H1 (cell line): ENCODE measurements at regions not wholly inside any gene's neighbourhood (a gene's known extent, or its start where the extent isn't known, plus 50 kb on each side); places are given as distances from the start of the nearest gene placed in this dataset.

ENCODE experiments used
- CTCF ChIA-PET: fragments of 300-600 bp; sonication (Branson Sonifier 250); formaldehyde crosslinking; loops from one replicate; lab custom pipeline; 2021; ENCODE audit not compliant: partially characterized antibody; lab: Charles Lee
- POLR2A ChIA-PET: fragments of 300-600 bp; sonication (Branson Sonifier 250); formaldehyde crosslinking; loops from one replicate; lab custom pipeline; 2021; ENCODE audit warnings: inconsistent platforms; ENCODE audit not compliant: partially characterized antibody; lab: Charles Lee
- DNase-seq, 2 experiments: peaks; one replicate each; pipeline versions ENCODE4 v3.0.0 to v3.0.0-alpha.2; 2010 to 2022; ENCODE audit warnings: low spot score in 2 of 2, low read depth in 1 of 2, mixed read lengths in 1 of 2
- FAIRE-seq: peaks from 2 replicates; lab custom pipeline; 2011; peaks lifted over from hg19 to GRCh38; lab: Jason Lieb, UNC
- H2AFZ ChIP-seq: 2 replicates; pipeline ENCODE4 v1.8.1; 2012; ENCODE audit warnings: low read length, inconsistent platforms
- H2AK5ac ChIP-seq: 2 replicates; pipeline ENCODE4 v1.6.1; 2013; ENCODE audit warnings: low read depth, low read length
- H2BK120ac ChIP-seq: replicated peaks from 2 replicates; pipeline ENCODE3; 2013; ENCODE audit warnings: low read depth, low read length, inconsistent platforms
- H2BK12ac ChIP-seq: 2 replicates; pipeline ENCODE4 v1.6.1; 2013; ENCODE audit warnings: low read depth, low read length
- H2BK15ac ChIP-seq: 2 replicates; pipeline ENCODE4 v1.6.1; 2013; ENCODE audit warnings: low read length
- H2BK20ac ChIP-seq: 2 replicates; pipeline ENCODE4 v1.6.1; 2013; ENCODE audit warnings: low read length
- H2BK5ac ChIP-seq: 2 replicates; pipeline ENCODE4 v1.6.1; 2013; ENCODE audit warnings: low read depth, low read length
- H3K14ac ChIP-seq: 2 replicates; pipeline ENCODE4 v1.6.1; 2013; ENCODE audit warnings: inconsistent platforms; ENCODE audit not compliant: insufficient read length
- H3K18ac ChIP-seq: 2 replicates; pipeline ENCODE4 v1.6.1; 2013; ENCODE audit warnings: low read length; ENCODE audit errors: extremely low read depth
- H3K23ac ChIP-seq: 2 replicates; pipeline ENCODE4 v1.6.1; 2013; ENCODE audit warnings: inconsistent platforms; ENCODE audit not compliant: insufficient read length
- H3K23me2 ChIP-seq: 2 replicates; pipeline ENCODE4 v1.6.1; 2013; ENCODE audit warnings: low read depth, low read length
- H3K27ac ChIP-seq: 2 replicates; pipeline ENCODE4 v1.6.1; 2011; ENCODE audit warnings: low read depth, low read length, inconsistent platforms
- H3K27me3 ChIP-seq, 4 experiments: replicated peaks in 1 of 4; 1 replicate in 1 of 4; 2 replicates in 3 of 4; pipeline versions ENCODE4 v1.6.1 to v1.8.1; 2011 to 2013; ENCODE audit warnings: low read length in 3 of 4, mild to moderate bottlenecking in 3 of 4, inconsistent platforms in 2 of 4, mixed read lengths in 2 of 4, moderate library complexity in 1 of 4; ENCODE audit not compliant: control insufficient read depth in 3 of 4, insufficient read depth in 3 of 4; ENCODE audit errors: extremely low read depth in 1 of 4
- H3K36me3 ChIP-seq, 4 experiments: 2 replicates each; pipeline versions ENCODE4 v1.6.1 to v1.8.1; 2011 to 2013; ENCODE audit warnings: mild to moderate bottlenecking in 4 of 4, low read length in 3 of 4, moderate library complexity in 2 of 4, control low read depth in 1 of 4, inconsistent platforms in 1 of 4; ENCODE audit not compliant: insufficient read depth in 4 of 4, control insufficient read depth in 2 of 4
- H3K4ac ChIP-seq: replicated peaks from 2 replicates; pipeline ENCODE3; 2013; ENCODE audit warnings: low read length, low read depth, mixed read lengths, inconsistent platforms; ENCODE audit not compliant: insufficient read length
- H3K4me1 ChIP-seq, 4 experiments: replicated peaks in 1 of 4; 1 replicate in 1 of 4; 2 replicates in 3 of 4; pipeline versions ENCODE4 v1.6.1 to v1.8.1; 2011 to 2013; ENCODE audit warnings: low read length in 3 of 4, inconsistent platforms in 2 of 4, mixed read lengths in 1 of 4; ENCODE audit not compliant: insufficient read depth in 4 of 4, control insufficient read depth in 3 of 4
- H3K4me2 ChIP-seq, 2 experiments: 2 replicates each; pipeline versions ENCODE4 v1.6.1 to v1.8.1; 2011 to 2013; ENCODE audit warnings: low read depth in 2 of 2, low read length in 2 of 2, control low read depth in 1 of 2, inconsistent platforms in 1 of 2, mild to moderate bottlenecking in 1 of 2; ENCODE audit not compliant: insufficient read depth in 1 of 2
- H3K4me3 ChIP-seq, 4 experiments: fragments of 200-600, 300-600 bp in 1 of 4; sonication (generic), shearing (Covaris generic), sonication (Bioruptor Twin) in 1 of 4; 2 replicates each; pipeline versions ENCODE4 v1.5.1 to v1.8.1; 2011 to 2016; ENCODE audit warnings: low read length in 4 of 4, low read depth in 3 of 4, control low read depth in 2 of 4, inconsistent platforms in 2 of 4, mild to moderate bottlenecking in 2 of 4, mixed read lengths in 1 of 4, moderate library complexity in 1 of 4; ENCODE audit not compliant: insufficient read depth in 2 of 4; ENCODE audit errors: extremely low read depth in 1 of 4
- H3K56ac ChIP-seq: replicated peaks from 2 replicates; pipeline ENCODE3; 2013; ENCODE audit warnings: low read depth, mild to moderate bottlenecking, mixed read lengths, low read length, inconsistent platforms; ENCODE audit not compliant: insufficient read length
- H3K79me1 ChIP-seq: 2 replicates; pipeline ENCODE4 v1.6.1; 2013; ENCODE audit warnings: low read depth, low read length, control low read depth
- H3K79me2 ChIP-seq, 2 experiments: 2 replicates each; pipeline versions ENCODE4 v1.6.1 to v1.8.1; 2012 to 2013; ENCODE audit warnings: low read length in 2 of 2, mild to moderate bottlenecking in 2 of 2, inconsistent platforms in 1 of 2; ENCODE audit not compliant: insufficient read depth in 2 of 2, control insufficient read depth in 1 of 2
- H3K9ac ChIP-seq, 4 experiments: replicated peaks in 1 of 4; 1 replicate in 1 of 4; 2 replicates in 3 of 4; pipeline versions ENCODE4 v1.6.1 to v1.8.1; 2011 to 2013; ENCODE audit warnings: low read depth in 3 of 4, low read length in 3 of 4, control low read depth in 2 of 4, mild to moderate bottlenecking in 2 of 4, moderate library complexity in 2 of 4, inconsistent platforms in 1 of 4; ENCODE audit errors: extremely low read depth in 1 of 4
- H3K9me3 ChIP-seq, 2 experiments: 2 replicates each; pipeline versions ENCODE4 v1.6.1 to v1.8.1; 2012 to 2013; ENCODE audit warnings: mild to moderate bottlenecking in 2 of 2, moderate library complexity in 2 of 2, control low read depth in 1 of 2, inconsistent platforms in 1 of 2, low read depth in 1 of 2, low read length in 1 of 2, mixed read lengths in 1 of 2; ENCODE audit not compliant: insufficient read depth in 2 of 2
- H4K20me1 ChIP-seq, 2 experiments: replicated peaks in 1 of 2; 2 replicates each; pipeline versions ENCODE3 to v1.8.1; 2011 to 2013; ENCODE audit warnings: inconsistent platforms in 2 of 2, low read length in 2 of 2, mild to moderate bottlenecking in 1 of 2; ENCODE audit not compliant: insufficient read depth in 2 of 2, control insufficient read depth in 1 of 2
- H4K5ac ChIP-seq: 2 replicates; pipeline ENCODE4 v1.6.1; 2013; ENCODE audit warnings: low read length, low read depth, mixed read lengths, inconsistent platforms; ENCODE audit not compliant: insufficient read length
- H4K8ac ChIP-seq: 2 replicates; pipeline ENCODE4 v1.8.0; 2013; ENCODE audit warnings: mild to moderate bottlenecking, moderate library complexity, low read length, inconsistent platforms; ENCODE audit not compliant: insufficient read depth; ENCODE audit errors: extremely low read depth
- H4K91ac ChIP-seq: replicated peaks from 2 replicates; pipeline ENCODE3; 2013; ENCODE audit warnings: low read length, mixed read lengths, inconsistent platforms; ENCODE audit not compliant: insufficient read length
- HDAC6 ChIP-seq: IDR thresholded peaks from one replicate; pipeline ENCODE4 v1.7.1; 2012; ENCODE audit warnings: low read depth, mild to moderate bottlenecking, inconsistent platforms, low read length, moderate library complexity
- NRF1 ChIP-seq: IDR thresholded peaks from 2 replicates; pipeline ENCODE4 v1.6.1; 2011; ENCODE audit warnings: mild to moderate bottlenecking, low read depth, low read length, improper control_type of control experiment
- POLR2AphosphoS5 ChIP-seq: IDR thresholded peaks from 2 replicates; pipeline ENCODE4 v1.6.1; 2011; ENCODE audit warnings: low read depth, low read length
- RNF2 ChIP-seq: fragments of 200-900, 300-1000 bp; sonication (generic); IDR thresholded peaks from 2 replicates; pipeline ENCODE4 v1.7.1; 2016; ENCODE audit warnings: borderline replicate concordance, low read depth, mild to moderate bottlenecking, antibody characterized with exemption, low read length; ENCODE audit not compliant: poor library complexity, severe bottlenecking; ENCODE audit errors: missing control alignments
- SIRT6 ChIP-seq: IDR thresholded peaks from one replicate; pipeline ENCODE4 v1.7.1; 2012; ENCODE audit warnings: low read length, inconsistent platforms
- TAF7 ChIP-seq: optimal IDR thresholded peaks from 2 replicates; pipeline ENCODE3; 2011; ENCODE audit warnings: low read depth, mild to moderate bottlenecking, inconsistent platforms, low read length, moderate library complexity, borderline replicate concordance
- WGBS, 2 experiments: shearing (Covaris generic) in 1 of 2; methylation state at CpG; one replicate each; pipeline versions ENCODE4 v1.1.6 to v1.1.7; 2013 to 2015; ENCODE audit warnings: low lambda C conversion rate in 2 of 2, mixed read lengths in 2 of 2, inconsistent platforms in 1 of 2, low coverage in 1 of 2, missing lambda C conversion rate in 1 of 2; ENCODE audit not compliant: insufficient replicate concordance in 2 of 2, insufficient coverage in 1 of 2, insufficient read length in 1 of 2; ENCODE audit errors: extremely low coverage in 1 of 2, missing lambda C conversion rate in 1 of 2; 5-methylcytosine and 5-hydroxymethylcytosine counted together

GRCh38 chr2:220318508-220318907, 691.1 kb downstream of the SLC4A3 start:
- ChIA-PET CTCF (no interaction called here), POLR2A (no interaction called here)
- no peak overlapping the region for H3K14ac ChIP-seq
- no peak overlapping the region for H3K4me2 ChIP-seq
- no peak overlapping the region for H3K56ac ChIP-seq
- no peaks in the 10 kb centered on the region for H4K20me1 ChIP-seq
- H3K23me2 ChIP-seq, result no peaks in the 10 kb centered on the region
- H2BK20ac ChIP-seq, result no peak overlapping the region
- H3K79me1 ChIP-seq, result no peaks in the 10 kb centered on the region
- H3K79me2 ChIP-seq, result no peaks in the 10 kb centered on the region
- FAIRE-seq (no peak), DNase-seq (no peak)
- no peaks in the 10 kb centered on the region for H3K27me3 ChIP-seq
- no peak overlapping the region for H2BK5ac ChIP-seq
- no peaks in the 10 kb centered on the region for H3K9me3 ChIP-seq
- no peak overlapping the region for H3K4me3 ChIP-seq
- H3K9ac ChIP-seq, result no peak overlapping the region
- H2AFZ ChIP-seq, result no peak overlapping the region
- H3K36me3 ChIP-seq, result no peaks in the 10 kb centered on the region
- H2BK12ac ChIP-seq, result no peak overlapping the region
- no peak overlapping the region for H2BK15ac ChIP-seq
- no peaks in the 10 kb centered on the region for H3K4me1 ChIP-seq
- H3K18ac ChIP-seq, result no peak overlapping the region
- no peak overlapping the region for H2AK5ac ChIP-seq
- no peak overlapping the region for H3K27ac ChIP-seq
- no peak overlapping the region for H2BK120ac ChIP-seq
- H4K8ac ChIP-seq, result no peak overlapping the region
- WGBS, 2 experiments, result 56% methylated on average over 1 of the region's 1 CpG; no CpG with 5 or more reads in 1 of the 2 experiments
- H4K5ac ChIP-seq, result no peak overlapping the region
- H3K23ac ChIP-seq, result no peak overlapping the region
- no peak for TF ChIP-seq HDAC6
- no peak for TF ChIP-seq TAF7
- no peak for TF ChIP-seq POLR2AphosphoS5
- TF ChIP-seq RNF2, result no peak
- TF ChIP-seq NRF1, result no peak
- TF ChIP-seq SIRT6, result no peak
- no peak overlapping the region for H4K91ac ChIP-seq
- H3K4ac ChIP-seq, result no peak overlapping the region
